NCI-H146 (cell line): ENCODE measurements at regions not wholly inside any gene's neighbourhood (a gene's known extent, or its start where the extent isn't known, plus 50 kb on each side); places are given as distances from the start of the nearest gene placed in this dataset.
"Not testable (repeated sequence)": the region's sequence is repeated elsewhere in the genome, so short reads cannot be mapped to it uniquely, and the experiment has no call there.

Experiments used
- DNase-seq: peaks from one replicate; lab custom pipeline; 2025; lab: John Stamatoyannopoulos, UW

- DNase-seq = no peak
These were observed 404.6 kb upstream of the KCND2 start for GRCh38 chr7:119868387-119868786.

DNA sequence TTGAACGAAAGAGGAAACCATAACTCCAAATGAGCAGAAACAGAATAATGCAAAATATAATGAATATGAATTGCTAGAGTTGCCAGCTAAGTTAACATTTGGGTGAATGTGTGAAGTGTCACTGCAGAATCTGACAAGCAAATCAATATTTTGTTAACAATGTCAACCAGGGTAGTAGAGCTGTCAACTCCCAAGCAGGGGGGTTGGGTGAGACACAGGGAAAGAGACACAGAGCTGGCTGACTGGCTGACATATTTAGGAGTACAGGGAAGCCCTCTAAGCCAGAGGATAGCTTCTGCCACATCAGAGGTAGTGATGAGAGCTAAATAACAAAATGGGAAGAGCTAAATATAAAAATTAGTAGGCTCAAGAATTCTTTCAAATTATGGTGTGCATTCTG lies 393.1 kb upstream of the KCND2 start:
- DNase-seq = no peak

DNA sequence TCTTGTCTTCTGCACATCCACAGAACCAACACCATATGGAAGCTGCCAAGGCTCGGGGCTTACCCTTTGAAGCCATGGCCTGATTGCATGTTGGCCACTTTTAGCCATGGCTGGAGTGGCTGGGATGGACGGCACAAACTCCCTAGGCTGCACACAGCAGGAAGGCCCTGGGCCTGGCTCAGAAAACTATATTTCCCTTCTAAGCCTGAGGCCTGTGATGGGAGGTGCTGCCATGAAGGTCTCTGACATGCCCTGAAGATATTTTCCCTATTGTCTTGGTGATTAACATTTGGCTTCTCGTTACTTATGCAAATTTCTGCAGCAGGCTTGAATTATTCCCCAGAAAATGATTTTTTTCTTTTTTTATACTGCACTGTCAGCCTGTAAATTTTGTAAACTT lies 387.0 kb upstream of the KCND2 start:
- DNase-seq = no peak

- DNase-seq = not testable (repeated sequence)
These were observed 386.4 kb upstream of the KCND2 start for GRCh38 chr7:119886525-119886924.

DNA sequence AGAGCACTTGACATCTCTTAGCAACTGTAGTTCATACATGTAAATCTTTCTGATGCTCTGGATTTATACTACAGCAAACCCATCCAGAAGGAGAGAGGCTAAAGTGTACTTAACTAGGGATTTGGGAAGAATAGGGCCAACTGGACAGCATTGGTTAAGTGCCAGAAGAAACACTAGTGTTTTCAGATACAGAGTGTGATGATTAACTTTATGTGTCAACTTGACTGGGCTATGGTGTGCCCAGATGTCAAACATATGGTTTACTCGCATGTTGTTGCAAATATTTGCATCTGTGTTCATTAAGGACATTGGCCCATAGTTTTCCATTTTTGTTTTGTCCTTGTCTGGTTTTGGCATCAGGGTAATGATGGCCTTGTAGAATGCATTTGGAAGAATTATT lies 384.7 kb upstream of the KCND2 start:
- no peak for DNase-seq

DNA sequence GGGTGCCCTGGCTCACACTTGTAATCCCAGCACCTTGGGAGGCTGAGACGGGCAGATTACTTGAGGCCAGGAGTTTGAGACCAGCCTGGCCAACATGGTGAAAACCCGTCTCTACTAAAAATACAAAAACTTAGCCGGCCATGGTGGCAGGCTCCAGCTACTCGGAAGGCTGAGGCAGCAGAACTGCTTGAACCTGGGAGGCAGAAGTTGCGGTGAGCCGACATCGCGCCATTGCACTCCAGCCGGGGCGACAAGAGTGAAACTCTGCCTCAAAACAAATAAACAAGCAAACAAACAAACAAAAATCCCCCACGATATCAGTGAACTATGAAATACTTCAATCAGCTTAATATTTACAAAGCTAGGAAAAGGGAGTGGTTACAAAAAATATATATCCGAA lies 382.3 kb upstream of the KCND2 start:
- DNase-seq = no peak

DNA sequence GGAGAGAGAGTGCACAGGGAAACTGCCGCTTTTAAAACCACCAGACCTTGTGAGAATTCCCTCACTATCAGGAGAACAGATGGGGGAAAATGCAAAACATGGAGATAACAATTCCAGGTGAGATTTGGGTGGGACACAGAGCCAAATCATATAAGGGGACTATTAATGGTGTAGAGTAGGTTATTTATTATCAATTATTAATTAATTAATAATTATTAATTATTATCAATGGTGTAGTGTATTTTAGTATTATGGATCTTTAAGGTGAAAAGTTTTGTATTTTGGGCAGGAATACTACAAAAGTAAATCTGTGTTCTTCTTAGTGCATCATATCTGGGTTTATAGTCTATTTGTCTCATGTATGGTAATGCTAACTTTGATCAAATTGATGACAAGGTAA lies 377.7 kb upstream of the KCND2 start:
- no peak for DNase-seq

GRCh38 chr7:119896386-119896785 lies 376.6 kb upstream of the KCND2 start:
- DNase-seq = no peak

DNA sequence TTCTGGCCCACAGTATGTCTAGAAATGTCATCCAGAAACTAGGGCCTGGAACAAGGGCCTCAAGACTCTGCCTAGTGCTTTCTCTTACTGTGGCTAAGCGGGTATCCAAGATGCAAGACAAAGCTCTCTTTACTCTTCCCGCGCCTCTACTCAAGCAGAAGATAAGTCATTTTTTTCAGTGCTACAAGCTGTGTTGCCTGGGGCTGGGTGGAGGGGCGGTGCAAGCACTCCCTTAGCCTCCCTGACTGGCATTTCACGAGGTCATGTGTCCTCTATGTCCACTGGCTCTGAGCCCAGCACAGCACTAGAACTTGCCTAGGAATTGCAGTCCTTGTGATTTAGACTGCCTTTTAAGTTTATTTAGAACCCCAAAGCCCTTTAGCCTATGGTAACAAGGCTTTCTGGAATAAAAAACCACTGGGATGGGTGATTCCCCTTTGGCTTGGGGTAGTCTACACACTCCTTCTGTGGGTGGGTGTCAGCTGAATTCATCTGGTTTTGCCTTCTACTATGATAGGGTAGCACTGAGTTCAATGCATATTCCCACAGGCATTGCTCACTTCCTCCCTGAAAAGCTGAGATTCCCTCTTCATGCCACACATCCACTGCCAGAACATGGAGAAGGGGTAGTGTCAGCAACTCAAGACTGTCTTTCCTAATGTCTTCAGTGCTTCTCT lies 371.8 kb upstream of the KCND2 start:
- no peak for DNase-seq

DNA sequence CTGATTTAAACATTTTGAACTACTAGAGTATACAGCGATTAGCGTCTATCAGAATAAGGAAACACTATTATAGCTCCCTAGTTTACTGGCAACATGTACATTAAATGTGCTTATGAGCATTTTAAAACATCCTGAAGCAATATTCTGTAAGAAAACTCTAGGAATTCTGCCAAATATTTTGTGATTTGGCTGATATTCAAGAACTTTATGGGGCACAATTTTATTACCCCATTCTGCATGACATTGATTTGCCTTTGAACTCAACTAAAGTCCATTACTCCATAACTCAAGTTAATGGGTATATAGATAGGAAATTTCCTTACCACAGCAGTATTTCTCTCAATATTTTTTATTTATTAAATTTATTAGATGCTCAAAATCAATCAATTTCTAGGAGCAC lies 369.9 kb upstream of the KCND2 start:
- DNase-seq = no peak

DNA sequence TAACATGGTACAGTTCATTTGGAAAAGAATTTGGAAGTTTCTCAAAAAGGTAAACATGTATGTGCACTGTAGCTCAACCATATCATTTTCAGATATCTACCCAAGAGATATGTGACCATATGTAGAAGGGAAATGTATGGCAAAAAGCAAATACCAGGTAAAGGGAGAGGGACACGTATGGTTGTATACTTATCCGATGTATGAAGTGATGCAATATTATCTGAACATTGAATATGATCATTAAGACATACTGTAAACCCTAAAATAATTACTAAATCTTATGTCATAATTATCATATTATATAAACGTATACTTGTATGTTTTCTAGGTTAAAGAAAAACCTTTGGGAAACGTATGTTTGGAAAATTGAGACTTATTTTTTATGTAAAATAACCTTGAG lies 367.5 kb upstream of the KCND2 start:
- no peak for DNase-seq

DNA sequence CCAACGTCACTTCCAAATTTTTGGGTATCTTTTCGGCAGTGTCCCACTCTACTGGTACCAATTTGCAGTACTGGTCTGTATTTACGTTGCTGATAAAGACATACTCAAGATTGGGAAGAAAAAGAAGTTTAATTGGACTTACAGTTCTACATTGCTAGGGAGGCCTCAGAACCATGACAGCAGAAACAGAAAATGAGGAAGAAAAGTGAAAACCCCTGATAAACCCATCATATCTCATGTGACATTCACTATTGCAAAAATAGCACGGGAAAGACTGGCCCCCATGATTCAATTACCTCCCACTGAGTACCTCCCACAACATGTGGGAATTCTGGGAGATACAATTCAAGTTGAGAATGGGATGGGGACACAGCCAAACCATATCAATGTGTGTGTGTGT lies 364.0 kb upstream of the KCND2 start:
- DNase-seq = no peak

DNA sequence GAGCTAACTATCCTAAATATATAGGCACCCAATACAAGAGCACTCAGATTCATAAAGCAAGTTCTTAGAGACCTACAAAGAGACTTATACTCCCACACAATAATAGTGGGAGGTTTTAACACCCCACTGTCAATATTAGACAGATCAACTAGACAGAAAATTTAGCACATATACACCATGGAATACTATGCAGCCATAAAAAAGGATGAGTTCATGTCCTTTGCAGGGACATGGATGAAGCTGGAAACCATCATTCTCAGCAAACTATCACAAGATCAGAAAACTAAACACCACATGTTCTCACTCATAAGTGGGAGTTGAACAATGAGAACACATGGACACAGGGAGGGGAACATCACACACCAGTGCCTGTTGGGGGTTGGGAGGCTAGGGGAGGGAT lies 358.9 kb upstream of the KCND2 start:
- DNase-seq = not testable (repeated sequence)

GRCh38 chr7:119916501-119916900 lies 356.5 kb upstream of the KCND2 start:
- DNase-seq = no peak

GRCh38 chr7:119918185-119918584 lies 354.8 kb upstream of the KCND2 start:
- no peak for DNase-seq

GRCh38 chr7:119919986-119920385 lies 353.0 kb upstream of the KCND2 start:
- DNase-seq = no peak

DNA sequence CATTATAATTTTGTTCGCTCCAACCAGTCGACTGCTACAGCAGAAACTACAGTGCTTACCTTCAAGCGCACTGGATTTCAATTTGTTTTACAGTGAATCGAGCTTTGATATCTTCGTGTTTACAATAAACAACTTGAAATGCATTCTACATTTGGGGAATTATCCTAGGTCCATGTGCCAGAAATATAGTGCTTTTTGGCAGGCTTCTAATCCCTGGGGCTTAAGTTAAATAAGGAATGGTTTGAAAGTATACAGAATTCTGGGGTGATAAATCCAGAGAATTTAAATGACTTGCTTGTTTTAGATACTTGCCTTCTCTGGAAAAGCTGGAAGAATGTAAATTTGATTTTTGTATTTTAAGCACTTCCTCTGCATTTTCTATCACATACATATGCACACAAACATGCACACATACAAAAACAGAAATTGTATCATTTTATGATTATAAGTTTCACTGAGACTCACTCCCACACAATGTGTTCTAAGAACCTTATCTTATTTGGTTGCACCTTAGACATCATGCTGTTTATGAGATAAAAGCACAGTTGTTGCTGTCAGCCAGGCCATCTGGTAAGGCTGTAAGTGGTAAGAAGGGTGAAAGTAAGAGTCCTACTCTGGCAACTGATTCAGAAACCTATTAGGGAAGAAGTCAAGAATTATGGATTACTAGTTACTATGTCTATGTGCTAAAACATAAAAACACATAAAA lies 347.2 kb upstream of the KCND2 start:
- DNase-seq = no peak

DNA sequence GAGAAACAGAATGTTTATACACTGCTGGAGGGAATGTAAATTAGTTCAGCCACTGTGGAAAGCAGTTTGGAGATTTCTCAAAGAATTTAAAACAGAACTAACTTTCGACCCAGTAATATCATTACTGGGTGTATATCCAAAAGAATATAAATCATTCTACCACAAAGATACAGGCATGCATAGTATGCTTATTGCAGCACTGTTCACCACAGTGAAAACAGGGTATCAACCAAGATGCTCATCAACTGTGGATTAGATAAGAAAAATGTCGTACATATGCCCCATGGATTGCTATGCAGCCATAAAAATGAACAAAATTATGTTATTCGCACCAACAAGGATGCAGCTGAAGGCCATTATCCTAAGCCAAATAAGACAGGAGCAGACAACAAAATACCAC lies 343.1 kb upstream of the KCND2 start:
- no peak for DNase-seq

GRCh38 chr7:119931230-119931824 lies 341.6 kb upstream of the KCND2 start:
- DNase-seq = no peak

- DNase-seq = peak; percentile 7
These were observed 337.5 kb upstream of the KCND2 start for GRCh38 chr7:119935418-119936025.

DNA sequence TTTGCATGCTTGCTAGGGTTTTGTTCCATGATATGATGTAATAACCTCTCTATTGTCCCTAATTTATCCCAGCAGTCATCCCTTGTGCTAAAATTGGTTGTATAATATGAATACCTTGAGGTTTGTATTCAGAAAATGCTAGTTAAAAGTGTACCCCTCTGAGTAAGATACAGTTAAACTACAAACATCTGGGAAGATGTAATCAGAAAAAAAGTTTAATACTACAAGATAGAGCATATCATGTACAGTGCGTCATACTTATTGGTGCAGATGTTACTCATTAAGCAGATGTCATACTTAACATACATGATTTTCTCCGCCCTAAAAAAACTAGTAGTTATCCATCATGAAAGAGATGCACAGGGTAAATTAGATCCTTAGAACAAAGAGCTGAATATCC lies 336.1 kb upstream of the KCND2 start:
- no peak for DNase-seq

DNA sequence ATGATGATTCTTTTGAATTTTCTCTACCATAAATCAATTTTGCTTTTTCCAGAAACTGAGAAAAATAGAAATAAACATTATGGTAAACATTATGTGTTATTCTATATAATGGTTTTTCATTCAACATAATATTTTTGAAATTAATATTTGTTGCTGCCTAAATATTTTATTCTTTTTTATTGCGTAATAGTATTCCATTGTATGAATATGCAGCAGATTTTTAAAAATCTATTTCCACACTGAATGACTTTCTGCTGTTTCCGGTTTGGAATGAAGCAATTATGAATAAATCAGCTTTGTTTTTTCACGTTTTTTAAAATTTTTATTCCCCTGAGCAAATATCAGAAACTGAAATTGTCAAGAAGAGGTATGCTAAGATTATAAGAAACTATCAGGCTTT lies 335.2 kb upstream of the KCND2 start:
- DNase-seq = no peak

DNA sequence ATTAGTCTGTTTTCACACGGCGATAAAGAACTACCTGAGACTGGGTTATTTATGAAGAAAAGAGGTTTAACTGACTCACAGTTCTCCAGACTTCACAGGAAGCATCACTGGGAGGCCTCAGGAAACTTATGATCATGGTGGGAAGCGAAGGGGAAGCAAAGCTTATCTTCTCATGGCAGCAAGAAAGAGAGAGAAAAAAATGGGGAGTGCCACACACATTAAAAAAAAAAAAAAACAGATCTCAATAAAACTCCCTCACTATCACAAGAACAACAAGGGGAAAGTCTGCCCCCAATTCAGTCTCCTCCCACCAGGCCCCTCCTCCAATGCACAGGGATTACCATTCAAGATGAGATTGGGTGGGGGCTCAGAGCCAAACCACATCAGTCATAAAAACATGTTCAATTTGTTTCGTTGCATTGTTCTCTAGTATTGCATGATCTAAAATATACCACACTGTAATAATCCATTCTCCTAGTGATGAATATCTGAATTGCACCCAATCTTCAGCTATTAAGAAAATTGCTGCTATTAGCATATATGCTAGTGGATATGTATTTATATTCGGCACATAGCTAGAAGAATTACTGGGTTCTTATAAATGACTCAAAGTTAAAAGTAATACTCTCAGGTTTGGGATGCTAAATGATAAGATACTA lies 328.9 kb upstream of the KCND2 start:
- DNase-seq = no peak
